HL-60 (cell line): ENCODE measurements at regions not wholly inside any gene's neighbourhood (a gene's known extent, or its start where the extent isn't known, plus 50 kb on each side); places are given as distances from the start of the nearest gene placed in this dataset.

ENCODE experiments used
- DNase-seq, 2 experiments: peaks; one replicate each; pipeline ENCODE4 v3.0.0-alpha.2; 2010 to 2020; ENCODE audit warnings: low read depth in 1 of 2, low spot score in 1 of 2
- H3K27ac ChIP-seq: fragments of 250-450 bp; sonication (Bioruptor Pico); replicated peaks from 2 replicates; pipeline ENCODE4 v1.5.1; 2020; ENCODE audit warnings: mild to moderate bottlenecking, moderate library complexity
- H3K27me3 ChIP-seq: fragments of 250-450 bp; sonication (Bioruptor Pico); 2 replicates; pipeline ENCODE4 v1.5.1; 2021; ENCODE audit warnings: mild to moderate bottlenecking, moderate library complexity; ENCODE audit not compliant: insufficient read depth, poor library complexity, severe bottlenecking
- H3K4me3 ChIP-seq: replicated peaks from 2 replicates; pipeline ENCODE4 v1.5.1; 2011; ENCODE audit warnings: mild to moderate bottlenecking, control low read depth, low read length; ENCODE audit not compliant: insufficient read depth
- CTCF ChIP-seq: IDR thresholded peaks from one replicate; pipeline ENCODE4 v1.5.1; 2011; ENCODE audit warnings: low read length, control low read depth, inconsistent platforms; ENCODE audit not compliant: insufficient read depth
- GABPA ChIP-seq: IDR thresholded peaks from 2 replicates; pipeline ENCODE4 v1.6.1; 2012; ENCODE audit warnings: low read depth
- POLR2AphosphoS5 ChIP-seq: IDR thresholded peaks from 2 replicates; pipeline ENCODE4 v1.6.1; 2012; ENCODE audit warnings: low read depth
- REST ChIP-seq: IDR thresholded peaks from 2 replicates; pipeline ENCODE4 v1.6.1; 2012; ENCODE audit warnings: low read depth; ENCODE audit not compliant: insufficient replicate concordance
- SPI1 ChIP-seq: IDR thresholded peaks from 2 replicates; pipeline ENCODE4 v1.6.1; 2012; ENCODE audit warnings: low read depth, mild to moderate bottlenecking, borderline replicate concordance

- Histone ChIP-seq H3K27ac (no peak overlapping the region), H3K27me3 (no peaks in the 10 kb centered on the region), H3K4me3 (no peak overlapping the region)
- DNase-seq, result no peak
- TF ChIP-seq SPI1, result no peak
- TF ChIP-seq CTCF, result no peak
- no peak for TF ChIP-seq GABPA
- no peak for TF ChIP-seq REST
- TF ChIP-seq POLR2AphosphoS5, result no peak
These were observed 73.2 kb downstream of the GGTLC2 start for GRCh38 chr22:22717664-22718063.

GRCh38 chr22:22720201-22720723, 75.8 kb downstream of the GGTLC2 start:
- H3K4me3 ChIP-seq, result no peak overlapping the region
- no peaks in the 10 kb centered on the region for H3K27me3 ChIP-seq
- DNase-seq, result peak; percentile 62 to 72

More at GRCh38 chr22:22720201-22720723, 75.8 kb downstream of the GGTLC2 start:
- H3K27ac ChIP-seq, result peak overlapping the region; percentile 31; the same call in 1 of the 2 replicates
- TF ChIP-seq GABPA (no peak), SPI1 (peak; percentile 78), REST (no peak), POLR2AphosphoS5 (no peak), CTCF (peak; percentile 53)
